Cardiac fibroblast (primary cell): ENCODE measurements at regions not wholly inside any gene's neighbourhood (a gene's known extent, or its start where the extent isn't known, plus 50 kb on each side); places are given as distances from the start of the nearest gene placed in this dataset.
A peak's percentile ranks its signal among the peaks of the same experiment; 100 is the strongest.

Source experiments
- DNase-seq, 2 donors: peaks; one replicate each; pipeline versions ENCODE4 v3.0.0 to v3.0.0-alpha.2; 2010; ENCODE audit warnings: low read depth in 2 of 2
- H3K4me3 ChIP-seq, 2 donors: replicated peaks in 1 of 2; 1 replicate in 1 of 2; 2 replicates in 1 of 2; pipeline ENCODE4 v1.5.1; 2011; ENCODE audit warnings: low read depth in 2 of 2, low read length in 2 of 2, mild to moderate bottlenecking in 2 of 2, moderate library complexity in 1 of 2
- TF ChIP-seq, protein P1 (sequence below): IDR thresholded peaks from one replicate; pipeline ENCODE4 v1.5.1; 2011; ENCODE audit warnings: low read depth, mild to moderate bottlenecking, low read length, inconsistent platforms

DNA sequence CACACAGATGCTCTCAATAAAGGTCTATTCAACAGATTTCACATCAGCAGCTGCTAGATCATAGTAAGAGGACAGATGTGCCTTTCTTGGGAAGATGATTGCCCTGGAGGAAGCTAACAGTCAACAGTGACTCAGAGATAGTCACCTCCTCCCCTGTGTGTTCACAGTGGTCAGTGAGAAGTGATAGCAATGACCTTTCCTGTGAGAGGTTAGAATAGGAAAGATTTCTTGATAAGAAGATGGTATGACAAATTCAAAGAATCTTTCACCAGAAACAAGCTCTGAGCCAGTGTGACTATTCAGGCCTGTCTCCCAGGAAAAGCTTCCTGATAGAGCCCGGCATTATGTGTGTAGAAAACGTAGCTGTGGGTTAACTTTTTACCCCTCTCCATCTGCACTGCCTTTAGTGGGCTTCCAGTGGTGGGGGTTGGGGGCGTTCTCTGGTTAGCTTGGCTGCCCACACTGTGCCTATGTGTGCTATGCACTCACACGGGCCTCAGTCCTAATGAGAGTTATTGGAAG lies 66.4 kb upstream of the ARHGAP5 start:
- peak; percentile 5 to 65 for DNase-seq
- no peak overlapping the region for H3K4me3 ChIP-seq
- TF ChIP-seq, protein P1, sequence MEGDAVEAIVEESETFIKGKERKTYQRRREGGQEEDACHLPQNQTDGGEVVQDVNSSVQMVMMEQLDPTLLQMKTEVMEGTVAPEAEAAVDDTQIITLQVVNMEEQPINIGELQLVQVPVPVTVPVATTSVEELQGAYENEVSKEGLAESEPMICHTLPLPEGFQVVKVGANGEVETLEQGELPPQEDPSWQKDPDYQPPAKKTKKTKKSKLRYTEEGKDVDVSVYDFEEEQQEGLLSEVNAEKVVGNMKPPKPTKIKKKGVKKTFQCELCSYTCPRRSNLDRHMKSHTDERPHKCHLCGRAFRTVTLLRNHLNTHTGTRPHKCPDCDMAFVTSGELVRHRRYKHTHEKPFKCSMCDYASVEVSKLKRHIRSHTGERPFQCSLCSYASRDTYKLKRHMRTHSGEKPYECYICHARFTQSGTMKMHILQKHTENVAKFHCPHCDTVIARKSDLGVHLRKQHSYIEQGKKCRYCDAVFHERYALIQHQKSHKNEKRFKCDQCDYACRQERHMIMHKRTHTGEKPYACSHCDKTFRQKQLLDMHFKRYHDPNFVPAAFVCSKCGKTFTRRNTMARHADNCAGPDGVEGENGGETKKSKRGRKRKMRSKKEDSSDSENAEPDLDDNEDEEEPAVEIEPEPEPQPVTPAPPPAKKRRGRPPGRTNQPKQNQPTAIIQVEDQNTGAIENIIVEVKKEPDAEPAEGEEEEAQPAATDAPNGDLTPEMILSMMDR, result no peak

DNA sequence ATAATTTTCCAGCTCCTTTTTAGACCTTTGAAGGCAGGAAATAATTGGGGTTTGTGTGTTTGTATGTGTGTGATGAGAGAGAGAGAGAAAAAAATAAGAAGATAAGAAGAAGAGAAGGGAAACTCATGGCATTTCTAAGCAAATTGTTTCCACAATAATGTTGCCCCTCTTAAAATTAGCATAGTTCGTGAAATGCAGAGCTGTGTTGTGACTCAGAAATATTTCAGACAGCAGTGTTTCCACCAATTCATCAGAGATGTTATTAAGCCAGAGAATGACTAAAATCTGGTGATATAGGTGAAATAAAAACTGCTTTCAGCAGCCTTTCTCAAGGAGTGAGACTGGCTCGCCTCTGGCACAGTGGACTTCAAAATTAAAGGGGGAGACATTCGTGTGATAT lies 65.9 kb upstream of the ARHGAP5 start:
- DNase-seq, result peak in 1 of 2 donors; percentile 28
- no peak overlapping the region for H3K4me3 ChIP-seq
- TF ChIP-seq, protein P1, result no peak

DNA sequence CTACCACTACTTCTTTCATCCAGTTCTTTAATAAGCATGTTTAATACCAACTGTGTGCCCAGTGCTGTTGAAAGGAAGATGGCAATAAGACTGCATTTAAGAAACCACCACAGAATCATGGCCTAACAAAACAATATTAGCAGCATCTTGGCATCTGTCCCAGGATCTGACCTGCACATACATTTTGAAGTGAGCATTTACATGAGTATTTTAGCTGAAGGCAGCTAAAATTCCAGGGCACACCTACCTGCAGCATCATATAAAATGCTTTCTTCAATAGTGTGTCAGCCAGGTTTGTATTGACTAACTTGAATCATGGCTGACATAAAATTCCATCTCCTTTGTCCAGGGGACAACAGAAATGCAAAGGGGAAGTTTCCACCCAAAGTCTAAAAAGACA lies 65.0 kb upstream of the ARHGAP5 start:
- DNase-seq, result peak in 1 of 2 donors; percentile 10
- no peak overlapping the region for H3K4me3 ChIP-seq
- TF ChIP-seq, protein P1, result no peak

DNA sequence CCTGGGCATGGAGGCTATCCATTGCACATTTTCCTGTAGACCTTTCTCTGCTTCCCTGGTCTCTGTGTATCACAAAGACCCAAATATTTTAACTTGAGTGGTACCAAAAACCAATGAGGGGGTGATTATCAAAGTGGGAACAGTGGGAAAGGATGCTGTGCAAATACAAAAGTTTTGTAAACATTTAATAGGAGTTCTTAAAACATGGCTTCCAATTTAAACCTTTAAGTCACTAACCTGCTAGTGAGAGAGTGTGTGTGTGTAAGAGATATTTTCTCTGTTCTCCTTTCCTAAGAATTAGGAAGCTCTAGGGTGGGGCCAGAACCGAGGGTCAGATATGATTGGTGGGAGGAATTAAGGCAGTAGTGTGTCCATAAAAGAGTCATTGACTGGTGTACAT lies 64.5 kb upstream of the ARHGAP5 start:
- TF ChIP-seq, protein P1, result no peak
- no peak overlapping the region for H3K4me3 ChIP-seq
- DNase-seq, result no peak

DNA sequence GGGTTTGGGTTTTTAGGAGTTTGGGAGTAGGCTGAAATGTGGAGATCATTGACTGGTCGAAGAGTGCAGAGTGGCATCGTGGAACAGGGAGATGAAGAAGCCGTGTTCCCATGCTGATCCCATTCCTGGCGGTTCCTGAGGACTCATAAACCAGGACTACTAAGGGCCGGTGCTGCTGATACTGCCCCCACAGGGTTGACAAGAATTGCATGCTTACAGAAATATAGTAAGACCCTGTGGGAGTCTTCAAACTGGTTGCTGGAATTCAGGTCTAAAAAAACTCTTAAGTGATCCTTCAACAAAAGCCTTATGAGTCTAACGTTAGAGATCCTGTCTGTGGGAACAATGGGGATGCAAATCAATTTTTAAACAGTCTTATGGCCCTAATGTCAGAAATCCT lies 64.0 kb upstream of the ARHGAP5 start:
- no peak for DNase-seq
- TF ChIP-seq, protein P1, result no peak
- H3K4me3 ChIP-seq, result no peak overlapping the region

DNA sequence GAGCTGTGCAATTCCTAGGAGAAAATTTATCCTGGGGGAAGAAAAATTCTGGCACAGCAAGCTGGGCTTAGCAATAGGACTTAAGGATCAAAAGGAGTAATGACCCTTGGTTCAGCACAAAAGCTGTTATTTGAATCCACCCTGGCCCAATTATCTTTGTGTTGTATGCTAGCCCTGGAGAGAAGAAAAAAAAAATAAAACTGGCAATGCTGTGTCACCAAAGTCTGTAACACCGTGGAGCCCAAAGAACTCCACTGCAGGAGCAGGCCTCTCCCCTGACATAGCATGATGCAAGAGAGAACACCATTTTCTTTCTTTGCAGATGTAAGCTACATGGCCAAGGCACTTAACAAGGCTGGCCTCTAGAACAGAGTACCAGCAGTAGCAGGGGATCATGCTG lies 63.0 kb upstream of the ARHGAP5 start:
- TF ChIP-seq, protein P1, result no peak
- DNase-seq, result no peak
- no peak overlapping the region for H3K4me3 ChIP-seq

DNA sequence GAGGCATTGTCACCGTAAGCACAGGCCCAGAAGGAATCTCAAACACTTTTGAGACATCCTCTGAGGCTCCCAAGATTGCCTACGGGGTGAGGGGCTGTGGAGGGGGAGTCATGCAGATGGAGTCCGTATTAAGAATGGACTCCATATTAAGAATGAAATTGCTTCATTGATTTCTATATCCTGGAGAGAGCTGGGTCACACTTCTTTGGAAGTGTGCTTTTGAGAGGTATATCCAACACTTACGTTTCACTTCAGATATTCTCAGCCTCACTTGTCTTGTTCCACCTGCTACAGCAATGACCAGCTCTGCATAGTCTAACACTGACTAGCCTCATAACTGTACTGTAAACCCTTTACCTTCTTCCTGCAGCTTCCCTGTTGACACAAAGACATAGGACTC lies 62.6 kb upstream of the ARHGAP5 start:
- no peak for DNase-seq
- TF ChIP-seq, protein P1, result no peak
- H3K4me3 ChIP-seq, result no peak overlapping the region
